Naive thymus-derived CD4-positive, alpha-beta T cell (primary cell): ENCODE measurements at regions not wholly inside any gene's neighbourhood (a gene's known extent, or its start where the extent isn't known, plus 50 kb on each side); places are given as distances from the start of the nearest gene placed in this dataset.

ENCODE experiments used
- ATAC-seq: fragments of 150-1000 bp; cut with Tn5 transposase; 2 replicates; pipeline ENCODE4 v1.10.0; 2021; ENCODE audit warnings: mild to moderate bottlenecking, moderate library complexity
- CTCF ChIA-PET: fragments of 350-600 bp; sonication (Branson Sonifier 250); formaldehyde crosslinking; loops from one replicate; lab custom pipeline; 2021; ENCODE audit warnings: antibody characterized with exemption; lab: Charles Lee
- POLR2A ChIA-PET: fragments of 350-600 bp; sonication (Branson Sonifier 250); formaldehyde crosslinking; loops from one replicate; lab custom pipeline; 2021; ENCODE audit warnings: antibody characterized with exemption, inconsistent platforms; lab: Charles Lee
- DNase-seq, 9 donors: peaks; one replicate each; pipeline versions ENCODE4 v3.0.0 to v3.0.0-alpha.2; 2020 to 2022; ENCODE audit warnings: mixed read lengths in 1 of 9
- H3K27ac ChIP-seq: one replicate; pipeline ENCODE4 v1.7.0; 2013; ENCODE audit warnings: mild to moderate bottlenecking, low read depth, low read length, moderate library complexity
- H3K27me3 ChIP-seq, 2 donors: one replicate each; pipeline ENCODE4 v1.7.0; 2013; ENCODE audit warnings: low read length in 2 of 2, mild to moderate bottlenecking in 2 of 2, moderate library complexity in 2 of 2; ENCODE audit not compliant: control insufficient read depth in 2 of 2, insufficient read depth in 2 of 2
- H3K36me3 ChIP-seq, 3 experiments: 1 replicate in 2 of 3; 2 replicates in 1 of 3; pipeline ENCODE4 v1.7.0; 2013; ENCODE audit warnings: low read length in 3 of 3, mild to moderate bottlenecking in 3 of 3, moderate library complexity in 1 of 3; ENCODE audit not compliant: insufficient read depth in 3 of 3, control insufficient read depth in 2 of 3
- H3K4me1 ChIP-seq, 2 donors: one replicate each; pipeline ENCODE4 v1.7.0; 2013; ENCODE audit warnings: low read length in 2 of 2, mild to moderate bottlenecking in 2 of 2, moderate library complexity in 1 of 2; ENCODE audit not compliant: control insufficient read depth in 2 of 2, insufficient read depth in 2 of 2
- H3K4me3 ChIP-seq: 2 replicates; pipeline ENCODE4 v1.7.0; 2013; ENCODE audit warnings: mild to moderate bottlenecking, low read length
- H3K9me3 ChIP-seq, 3 experiments: 1 replicate in 2 of 3; 2 replicates in 1 of 3; pipeline ENCODE4 v1.7.0; 2013; ENCODE audit warnings: low read length in 3 of 3; ENCODE audit not compliant: control insufficient read depth in 2 of 3
- H3K27ac Mint-ChIP-seq, 9 donors: one replicate each; pipeline ENCODE4 v1.8.0; 2020 to 2022; ENCODE audit warnings: mixed read lengths in 9 of 9, mild to moderate bottlenecking in 8 of 9, moderate library complexity in 5 of 9, inconsistent platforms in 2 of 9
- H3K27me3 Mint-ChIP-seq, 5 donors: one replicate each; pipeline ENCODE4 v1.8.0; 2021 to 2022; ENCODE audit warnings: mixed read lengths in 5 of 5, mild to moderate bottlenecking in 1 of 5
- H3K36me3 Mint-ChIP-seq, 5 donors: one replicate each; pipeline ENCODE4 v1.8.0; 2020 to 2022; ENCODE audit warnings: mixed read lengths in 5 of 5, mild to moderate bottlenecking in 3 of 5, inconsistent platforms in 1 of 5
- H3K4me1 Mint-ChIP-seq, 7 donors: one replicate each; pipeline ENCODE4 v1.8.0; 2020 to 2022; ENCODE audit warnings: mixed read lengths in 7 of 7, mild to moderate bottlenecking in 3 of 7, inconsistent platforms in 1 of 7
- H3K4me3 Mint-ChIP-seq, 10 donors: one replicate each; pipeline ENCODE4 v1.8.0; 2020 to 2022; ENCODE audit warnings: mild to moderate bottlenecking in 10 of 10, mixed read lengths in 10 of 10, moderate library complexity in 6 of 10, inconsistent platforms in 2 of 10
- H3K9me3 Mint-ChIP-seq, 11 donors: one replicate each; pipeline ENCODE4 v1.8.0; 2020 to 2022; ENCODE audit warnings: mixed read lengths in 11 of 11, mild to moderate bottlenecking in 4 of 11, inconsistent platforms in 1 of 11, moderate library complexity in 1 of 11
- intact Hi-C, 2 donors: fragments of 100-400 bp; cut with micrococcal nuclease; formaldehyde crosslinking; loops; one replicate each; pipeline ENCODE4 v1.15.1; 2023

GRCh38 chr13:54004026-54004699 lies 975.5 kb downstream of the OLFM4 start:
- Histone ChIP-seq H3K27me3 (no peaks in the 10 kb centered on the region), H3K27ac (no peak overlapping the region), H3K4me1 (no peaks in the 10 kb centered on the region), H3K4me3 (no peak overlapping the region), H3K9me3 (no peaks in the 10 kb centered on the region), H3K36me3 (no peaks in the 10 kb centered on the region)
- Mint-ChIP-seq H3K27ac (no peak overlapping the region), H3K36me3 (no peaks in the 10 kb centered on the region), H3K27me3 (no peaks in the 10 kb centered on the region), H3K4me3 (no peak overlapping the region), H3K4me1 (no peaks in the 10 kb centered on the region), H3K9me3 (peaks cover 0 to 12% (median 9%) of the 10 kb centered on the region in 11 donors)
- CTCF ChIA-PET = no interaction called here
- DNase-seq (no peak), ATAC-seq (no peak)
- POLR2A ChIA-PET = no interaction called here
- intact Hi-C loops = no loop called here

DNA sequence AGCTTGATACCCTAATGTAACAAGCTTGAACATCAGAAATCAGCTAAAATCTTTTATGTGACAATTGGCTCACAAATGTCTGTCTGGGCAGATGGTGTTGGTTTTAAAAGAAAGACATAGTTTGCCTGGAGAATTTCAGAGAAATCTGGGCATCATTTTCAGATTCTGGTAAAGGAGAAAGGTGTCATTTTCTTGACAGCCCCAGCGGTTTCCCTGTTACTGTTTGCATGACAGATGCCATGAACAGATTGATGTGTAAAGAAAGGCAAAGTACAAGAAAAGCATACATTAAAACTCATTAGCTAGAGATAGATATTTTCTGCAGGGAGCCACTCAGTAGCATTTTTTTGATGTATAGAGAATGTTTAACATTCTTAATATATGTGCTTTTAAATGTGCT lies 987.9 kb downstream of the OLFM4 start:
- Mint-ChIP-seq H3K9me3 (peaks cover 2 to 24% (median 10%) of the 10 kb centered on the region in 11 donors), H3K4me3 (no peak overlapping the region), H3K27ac (no peak overlapping the region), H3K4me1 (no peaks in the 10 kb centered on the region), H3K27me3 (no peaks in the 10 kb centered on the region), H3K36me3 (no peaks in the 10 kb centered on the region)
- no peaks in the 10 kb centered on the region for H3K27me3 ChIP-seq
- CTCF ChIA-PET = no interaction called here
- H3K4me3 ChIP-seq = no peak overlapping the region
- H3K27ac ChIP-seq = no peak overlapping the region
- DNase-seq (no peak), ATAC-seq (no peak)
- intact Hi-C loops = no loop called here
- no peaks in the 10 kb centered on the region for H3K36me3 ChIP-seq
- POLR2A ChIA-PET = interaction anchor here (0.7 kb wide), 1 partner anchor 23 kb away, joined by 4 read pairs; no protein-coding TSS in a partner anchor
- no peaks in the 10 kb centered on the region for H3K4me1 ChIP-seq
- H3K9me3 ChIP-seq = no peaks in the 10 kb centered on the region

GRCh38 chr13:54018485-54018884 lies 989.9 kb downstream of the OLFM4 start:
- no peak overlapping the region for H3K4me3 Mint-ChIP-seq
- DNase-seq (no peak), ATAC-seq (no peak)
- no peaks in the 10 kb centered on the region for H3K27me3 Mint-ChIP-seq
- Histone ChIP-seq H3K27me3 (no peaks in the 10 kb centered on the region), H3K27ac (no peak overlapping the region), H3K36me3 (no peaks in the 10 kb centered on the region), H3K4me3 (no peak overlapping the region), H3K4me1 (no peaks in the 10 kb centered on the region), H3K9me3 (peaks cover 0 to 6% (median 0%) of the 10 kb centered on the region in 3 experiments)
- ChIA-PET POLR2A (no interaction called here), CTCF (interaction anchor here (0.7 kb wide), 1 partner anchor 171 kb away, joined by 3 read pairs; no protein-coding TSS in a partner anchor)
- no peaks in the 10 kb centered on the region for H3K4me1 Mint-ChIP-seq
- peaks cover 5 to 27% (median 12%) of the 10 kb centered on the region in 11 donors for H3K9me3 Mint-ChIP-seq
- no peaks in the 10 kb centered on the region for H3K36me3 Mint-ChIP-seq
- intact Hi-C loops = no loop called here
- H3K27ac Mint-ChIP-seq = no peak overlapping the region

DNA sequence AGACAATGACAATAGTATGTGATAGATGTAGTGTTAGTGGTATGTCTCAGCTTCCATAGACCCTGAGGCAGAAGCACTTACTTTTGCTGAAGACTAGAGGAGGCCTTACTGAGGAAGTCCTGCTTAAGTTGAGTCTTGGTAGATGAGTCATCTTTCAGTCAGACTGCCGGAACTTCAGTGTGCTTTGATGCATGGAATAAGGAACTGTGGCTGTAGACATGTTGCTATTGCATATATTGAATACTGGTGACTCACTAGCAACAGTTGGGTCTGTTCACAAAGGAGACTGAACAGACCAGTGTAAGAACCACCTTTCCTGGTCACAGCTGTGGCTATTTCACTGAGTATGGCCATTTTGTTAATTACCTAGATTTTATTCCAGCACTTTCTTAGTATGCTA lies 1000.6 kb downstream of the OLFM4 start:
- ATAC-seq = no peak
- Mint-ChIP-seq H3K27ac (no peak overlapping the region), H3K36me3 (no peaks in the 10 kb centered on the region), H3K4me3 (no peak overlapping the region), H3K4me1 (no peaks in the 10 kb centered on the region), H3K9me3 (peaks cover 0 to 39% (median 14%) of the 10 kb centered on the region in 11 donors), H3K27me3 (no peaks in the 10 kb centered on the region)
- intact Hi-C loops = no loop called here
- Histone ChIP-seq H3K27ac (no peak overlapping the region), H3K4me3 (no peak overlapping the region), H3K27me3 (no peaks in the 10 kb centered on the region), H3K4me1 (no peaks in the 10 kb centered on the region), H3K36me3 (no peaks in the 10 kb centered on the region), H3K9me3 (no peaks in the 10 kb centered on the region)
- CTCF ChIA-PET = no interaction called here
- POLR2A ChIA-PET = no interaction called here
- no peak for DNase-seq

DNA sequence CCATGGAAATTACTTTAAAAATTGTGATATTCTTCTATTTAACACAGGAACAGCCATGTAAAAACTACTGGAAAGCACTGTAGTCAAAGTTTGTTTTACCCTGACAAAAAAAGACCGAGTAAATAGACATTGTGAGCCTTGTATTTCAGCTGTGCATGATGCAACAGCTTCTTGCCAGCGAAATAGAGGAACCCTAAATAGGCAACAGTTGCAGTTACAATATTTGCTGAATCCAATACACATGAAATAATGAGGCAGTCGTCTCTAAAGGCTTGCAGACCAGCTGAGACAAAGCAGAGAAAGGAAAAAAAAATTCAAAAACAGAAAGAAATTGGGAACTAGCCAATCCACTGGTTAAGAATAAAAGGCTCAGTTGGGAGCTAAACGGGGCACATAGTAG lies 1001.1 kb downstream of the OLFM4 start:
- no peaks in the 10 kb centered on the region for H3K4me1 ChIP-seq
- ChIA-PET CTCF (interaction anchor here (0.6 kb wide), 1 partner anchor 351 kb away, joined by 3 read pairs; no protein-coding TSS in a partner anchor), POLR2A (no interaction called here)
- Mint-ChIP-seq H3K9me3 (peaks cover 0 to 34% (median 14%) of the 10 kb centered on the region in 11 donors), H3K4me1 (no peaks in the 10 kb centered on the region), H3K4me3 (no peak overlapping the region), H3K27ac (no peak overlapping the region), H3K36me3 (no peaks in the 10 kb centered on the region), H3K27me3 (no peaks in the 10 kb centered on the region)
- H3K4me3 ChIP-seq = no peak overlapping the region
- no peak for DNase-seq
- no peak for ATAC-seq
- H3K9me3 ChIP-seq = no peaks in the 10 kb centered on the region
- H3K36me3 ChIP-seq = no peaks in the 10 kb centered on the region
- intact Hi-C loops = no loop called here
- H3K27ac ChIP-seq = no peak overlapping the region
- no peaks in the 10 kb centered on the region for H3K27me3 ChIP-seq

DNA sequence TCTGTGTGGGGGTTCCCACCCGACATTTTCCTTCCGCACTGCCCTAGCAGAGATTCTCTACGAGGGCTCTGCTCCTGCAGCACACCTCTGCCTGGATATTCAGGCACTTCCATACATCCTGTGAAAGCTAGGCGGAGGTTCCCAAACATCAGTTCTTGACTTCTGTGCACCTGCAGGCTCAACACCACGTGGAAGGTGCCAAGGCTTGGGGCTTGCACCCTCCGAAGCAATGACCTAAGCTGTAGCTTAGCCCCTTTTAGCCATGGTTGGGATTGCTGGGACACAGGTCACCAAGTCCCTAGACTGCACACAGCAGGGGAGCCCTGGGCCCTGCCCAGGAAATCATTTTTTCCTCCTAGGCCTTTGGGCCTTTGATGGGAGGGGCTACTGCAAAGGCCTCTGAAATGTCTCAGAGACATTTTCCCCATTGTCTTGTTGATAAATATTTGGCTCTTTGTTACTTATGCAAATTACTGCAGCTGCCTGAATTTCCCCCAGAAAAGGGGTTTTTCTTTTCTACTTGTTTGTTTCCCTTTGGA lies 1004.8 kb downstream of the OLFM4 start:
- no peaks in the 10 kb centered on the region for H3K36me3 Mint-ChIP-seq
- H3K27ac Mint-ChIP-seq = no peak overlapping the region
- Histone ChIP-seq H3K27ac (no peak overlapping the region), H3K27me3 (no peaks in the 10 kb centered on the region), H3K4me1 (no peaks in the 10 kb centered on the region), H3K9me3 (no peaks in the 10 kb centered on the region), H3K36me3 (no peaks in the 10 kb centered on the region), H3K4me3 (no peak overlapping the region)
- H3K9me3 Mint-ChIP-seq = peaks cover 0 to 24% (median 12%) of the 10 kb centered on the region in 11 donors
- ATAC-seq = no peak
- H3K4me1 Mint-ChIP-seq = no peaks in the 10 kb centered on the region
- no peaks in the 10 kb centered on the region for H3K27me3 Mint-ChIP-seq
- ChIA-PET POLR2A (no interaction called here), CTCF (no interaction called here)
- DNase-seq = no peak
- H3K4me3 Mint-ChIP-seq = no peak overlapping the region
- intact Hi-C loops = no loop called here

DNA sequence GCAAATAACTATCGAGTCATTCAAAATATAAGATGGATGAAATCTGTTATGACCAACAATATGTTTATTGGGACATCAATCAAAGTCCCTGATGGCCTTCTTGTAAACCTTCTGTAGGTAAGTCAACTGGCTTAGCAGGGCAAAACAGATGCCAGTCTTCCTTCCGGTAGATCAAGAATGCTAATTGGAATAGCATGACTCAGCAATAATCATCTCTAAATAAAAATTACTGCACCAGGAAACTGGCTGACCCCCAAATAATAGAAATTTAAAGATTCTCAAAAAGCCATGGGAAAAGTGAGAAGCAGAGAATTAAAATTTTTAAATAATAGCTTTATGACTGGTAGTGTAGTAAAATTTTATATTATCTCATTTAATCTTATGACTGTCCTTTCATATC lies 1005.4 kb downstream of the OLFM4 start:
- intact Hi-C loops = no loop called here
- Histone ChIP-seq H3K4me3 (no peak overlapping the region), H3K36me3 (no peaks in the 10 kb centered on the region), H3K9me3 (no peaks in the 10 kb centered on the region), H3K27me3 (no peaks in the 10 kb centered on the region), H3K4me1 (no peaks in the 10 kb centered on the region), H3K27ac (no peak overlapping the region)
- H3K27me3 Mint-ChIP-seq = no peaks in the 10 kb centered on the region
- H3K4me1 Mint-ChIP-seq = no peaks in the 10 kb centered on the region
- CTCF ChIA-PET = no interaction called here
- no peak for DNase-seq
- POLR2A ChIA-PET = no interaction called here
- no peaks in the 10 kb centered on the region for H3K36me3 Mint-ChIP-seq
- no peak overlapping the region for H3K4me3 Mint-ChIP-seq
- no peak overlapping the region for H3K27ac Mint-ChIP-seq
- ATAC-seq = no peak
- H3K9me3 Mint-ChIP-seq = peaks cover 0 to 23% (median 11%) of the 10 kb centered on the region in 11 donors
